NCI-H2227 (cell line): ENCODE measurements at regions not wholly inside any gene's neighbourhood (a gene's known extent, or its start where the extent isn't known, plus 50 kb on each side); places are given as distances from the start of the nearest gene placed in this dataset.

Experiments
- DNase-seq: peaks from one replicate; lab custom pipeline; 2025; ENCODE audit not compliant: unreplicated experiment; lab: John Stamatoyannopoulos, UW

GRCh38 chr4:163582703-163583102 is 88.2 kb downstream of the TMA16 start:
- DNase-seq: no peak

DNA sequence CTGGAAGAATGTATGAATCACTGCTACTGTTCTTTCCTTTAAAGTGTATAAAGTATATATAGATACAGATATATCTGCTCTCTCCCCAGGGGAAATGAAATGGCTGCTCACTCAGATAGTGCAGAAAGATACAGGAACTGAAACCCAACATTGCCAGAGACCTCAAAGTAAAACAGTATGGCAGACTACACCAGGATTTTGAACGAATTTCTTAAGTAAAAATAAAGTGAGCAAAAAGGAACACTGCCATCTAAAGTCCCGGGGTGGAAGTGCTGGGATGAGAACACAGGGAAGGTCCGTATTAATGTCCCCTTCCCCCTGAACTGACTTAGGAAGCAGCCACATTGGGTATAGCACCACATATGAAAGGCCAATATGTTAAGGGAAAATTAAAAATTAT is 93.4 kb downstream of the TMA16 start:
- no peak for DNase-seq

GRCh38 chr4:163588532-163588931 is 94.0 kb downstream of the TMA16 start:
- no peak for DNase-seq

- no peak for DNase-seq
These were observed 95.6 kb downstream of the TMA16 start for GRCh38 chr4:163590103-163590502.

DNA sequence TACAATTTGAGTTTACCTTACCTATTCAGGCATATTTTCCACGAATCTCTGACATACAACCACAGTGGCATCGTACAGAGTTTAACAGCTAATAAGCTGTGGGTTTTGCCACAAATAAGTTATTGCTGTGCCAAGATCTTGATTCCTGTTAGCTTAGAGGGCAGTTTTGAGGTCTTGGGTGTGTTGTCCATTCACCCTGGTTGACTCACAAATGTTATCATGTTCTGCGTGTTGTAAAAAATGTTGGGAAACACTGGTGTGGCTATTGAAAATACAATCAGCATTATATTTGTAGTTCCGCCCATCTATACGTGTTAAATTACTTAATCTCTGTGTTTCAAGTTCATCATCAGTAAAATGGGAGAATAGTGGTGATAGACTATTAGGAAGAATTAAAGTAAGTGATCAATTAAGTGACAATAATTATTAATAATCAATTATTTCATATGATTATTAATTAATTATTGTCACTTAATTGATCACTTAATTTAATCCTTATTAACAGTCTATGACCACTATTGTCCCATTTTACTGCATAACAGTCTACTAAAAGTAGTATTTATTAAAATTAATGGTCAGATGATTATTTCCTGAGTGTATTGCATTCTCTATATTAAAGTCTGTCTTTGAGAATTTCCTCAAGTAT is 96.3 kb downstream of the TMA16 start:
- DNase-seq: no peak

DNA sequence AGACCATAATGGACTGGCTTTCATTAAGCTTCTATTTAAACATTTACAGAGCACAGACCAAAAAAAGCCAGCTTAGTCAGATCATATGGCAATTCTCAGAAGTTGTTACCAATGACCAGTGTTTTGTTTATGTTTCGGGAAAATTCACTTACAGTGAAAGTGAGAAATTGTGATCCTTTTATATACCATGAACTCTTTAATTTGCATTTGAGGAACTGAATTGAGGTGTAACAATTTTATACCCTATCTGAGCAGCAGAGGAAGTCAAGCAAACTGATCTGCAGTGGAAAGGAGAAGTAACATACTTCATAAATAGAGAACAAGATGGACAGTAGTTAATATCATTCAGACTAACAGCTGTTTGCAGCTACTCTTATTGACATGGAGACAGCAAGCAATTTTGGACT is 97.1 kb downstream of the TMA16 start:
- DNase-seq: no peak

GRCh38 chr4:163592212-163592611 is 97.7 kb downstream of the TMA16 start:
- DNase-seq: no peak

DNA sequence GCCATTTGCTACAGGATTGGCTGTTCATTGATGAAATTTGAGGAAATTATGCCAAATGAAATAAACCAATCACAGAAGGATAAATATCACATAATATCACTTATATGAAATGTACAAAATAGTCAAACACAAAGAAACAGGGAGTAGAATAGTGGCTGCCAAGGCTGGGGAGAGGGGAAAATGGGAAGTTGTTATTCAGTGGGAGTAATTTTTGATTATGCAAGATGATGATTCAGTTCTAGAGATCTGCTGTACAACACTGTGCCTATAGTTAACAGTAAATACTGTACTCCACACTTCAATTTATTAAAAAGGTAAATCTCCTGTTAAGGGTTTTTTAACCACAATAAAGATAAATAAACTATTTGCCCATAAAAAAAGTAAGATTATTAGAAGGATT is 101.1 kb downstream of the TMA16 start:
- no peak for DNase-seq

DNA sequence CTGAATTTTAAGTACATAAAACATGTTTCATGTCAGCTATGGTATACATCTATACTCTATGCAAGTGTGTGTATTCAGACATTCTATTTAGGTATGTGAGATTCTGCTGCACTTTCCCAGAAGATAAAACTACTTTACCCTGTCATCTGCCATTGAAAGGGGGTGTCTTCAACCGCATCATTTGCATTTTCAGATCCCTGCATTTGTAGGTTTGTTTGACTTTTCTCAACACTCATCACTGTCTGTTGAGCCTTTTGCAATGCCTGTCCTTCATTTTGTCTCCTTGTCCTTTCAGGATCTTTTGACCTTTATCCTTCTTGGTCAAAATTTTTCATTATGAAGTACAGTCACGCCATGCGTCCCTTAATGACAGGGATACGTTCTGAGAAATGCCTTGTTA is 103.5 kb downstream of the TMA16 start:
- no peak for DNase-seq

- DNase-seq: no peak
These were observed 104.0 kb downstream of the TMA16 start for GRCh38 chr4:163598489-163598888.

- DNase-seq: no peak
These were observed 106.2 kb downstream of the TMA16 start for GRCh38 chr4:163600727-163601126.

DNA sequence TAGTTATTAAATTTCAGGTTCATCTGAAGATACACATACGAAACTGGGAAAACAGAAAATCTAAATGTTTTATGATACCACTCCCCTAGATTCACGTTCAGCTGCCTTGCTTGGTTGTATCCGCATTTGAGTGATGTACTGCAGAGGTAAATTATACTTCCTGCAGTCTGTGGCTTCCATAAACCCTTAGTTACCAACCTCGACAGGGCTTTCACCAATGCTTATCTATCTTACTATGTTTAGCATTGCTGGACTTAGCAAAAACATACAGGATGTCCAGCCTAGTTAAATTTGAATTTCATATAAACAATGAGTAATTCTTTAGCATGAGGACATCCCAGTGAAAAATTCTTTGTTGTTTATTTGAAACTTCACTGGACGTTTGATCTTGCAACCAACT is 108.8 kb downstream of the TMA16 start:
- no peak for DNase-seq

DNA sequence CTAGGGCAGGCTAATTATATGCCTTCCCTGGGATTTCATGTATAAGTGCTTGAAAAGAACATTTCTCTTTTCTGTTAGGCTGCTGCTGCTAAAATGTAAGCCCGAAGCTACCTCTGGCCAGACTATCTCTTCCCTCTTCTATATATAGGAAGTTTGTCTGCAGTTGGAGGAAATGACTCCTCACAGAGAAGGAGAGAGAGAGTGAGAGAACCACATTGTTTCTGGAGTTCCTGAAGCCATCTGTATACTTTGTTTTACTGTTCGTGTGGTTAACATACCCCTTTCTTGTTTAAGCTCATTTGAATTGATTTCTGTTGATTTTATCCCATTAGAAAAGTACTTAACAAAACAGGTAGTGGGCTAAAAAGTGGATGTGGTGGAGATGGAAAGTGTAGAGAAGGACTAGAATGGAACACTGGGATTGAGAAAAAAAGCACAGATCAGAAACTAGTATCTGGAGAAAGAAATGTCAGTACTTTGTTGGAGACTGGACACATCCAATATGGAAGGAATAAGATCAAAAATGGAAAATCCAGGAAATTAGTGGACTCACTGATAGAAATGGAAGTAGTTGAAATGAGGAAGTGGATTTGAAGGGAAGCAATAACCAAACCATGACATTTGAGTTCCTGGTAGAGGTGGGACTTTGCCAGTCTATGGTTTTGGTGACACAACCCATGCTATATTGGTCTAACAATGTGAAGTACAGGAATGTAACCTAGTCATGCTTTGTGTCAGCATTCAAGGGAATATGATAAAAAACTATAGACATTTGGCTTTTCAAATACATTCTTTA is 112.6 kb downstream of the TMA16 start:
- DNase-seq: no peak

GRCh38 chr4:163609019-163609418 is 114.5 kb downstream of the TMA16 start:
- DNase-seq: no peak

DNA sequence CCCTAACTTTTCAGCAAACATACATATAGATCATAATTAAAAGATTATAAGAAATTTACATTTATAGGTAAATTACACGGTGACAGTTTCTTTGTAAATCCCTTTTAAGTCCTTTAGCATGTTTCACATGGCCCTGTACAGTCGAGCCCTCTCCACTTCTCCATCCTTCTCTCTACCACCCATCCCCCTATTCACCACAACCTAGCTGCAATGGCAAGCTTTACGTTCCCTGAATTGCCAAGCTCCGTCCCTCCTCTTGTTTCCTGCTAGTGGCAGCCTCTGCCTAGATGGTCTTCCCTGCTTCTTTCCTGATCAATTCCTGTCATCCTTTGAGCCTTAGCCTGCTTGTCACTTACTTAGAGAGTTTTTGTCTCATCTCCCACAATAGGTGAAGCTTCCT is 116.2 kb downstream of the TMA16 start:
- no peak for DNase-seq

- no peak for DNase-seq
These were observed 116.7 kb downstream of the TMA16 start for GRCh38 chr4:163611182-163611581.

DNA sequence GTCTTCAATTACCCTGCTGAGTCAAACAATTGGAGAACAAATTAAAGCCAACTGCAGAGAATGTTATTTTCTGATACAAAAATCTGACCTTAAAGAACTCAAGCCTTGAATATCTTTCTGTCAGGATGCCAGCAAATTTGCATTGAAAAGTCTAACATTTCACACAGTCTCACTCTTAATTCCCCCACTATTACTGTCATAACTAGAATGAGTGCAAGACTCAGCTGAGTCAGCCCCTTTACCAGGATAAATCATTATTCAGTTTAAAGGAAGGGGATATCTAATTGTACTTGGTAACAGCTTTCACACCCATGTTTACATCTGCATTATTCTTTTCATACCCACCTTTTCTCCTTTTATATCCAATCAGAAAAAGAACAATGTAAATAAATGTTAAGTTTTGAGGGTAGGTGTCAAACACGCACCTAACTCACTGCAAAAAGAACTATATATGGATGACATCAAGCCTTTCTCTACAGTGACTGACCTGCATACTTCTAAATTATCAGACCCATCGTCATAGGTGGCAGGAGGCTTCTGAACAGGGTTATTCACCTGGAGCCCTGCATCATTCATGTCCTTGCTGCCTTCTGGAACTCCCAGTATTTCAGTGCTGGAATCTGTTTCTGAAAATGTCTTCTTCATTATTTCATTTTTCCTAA is 117.4 kb downstream of the TMA16 start:
- no peak for DNase-seq

DNA sequence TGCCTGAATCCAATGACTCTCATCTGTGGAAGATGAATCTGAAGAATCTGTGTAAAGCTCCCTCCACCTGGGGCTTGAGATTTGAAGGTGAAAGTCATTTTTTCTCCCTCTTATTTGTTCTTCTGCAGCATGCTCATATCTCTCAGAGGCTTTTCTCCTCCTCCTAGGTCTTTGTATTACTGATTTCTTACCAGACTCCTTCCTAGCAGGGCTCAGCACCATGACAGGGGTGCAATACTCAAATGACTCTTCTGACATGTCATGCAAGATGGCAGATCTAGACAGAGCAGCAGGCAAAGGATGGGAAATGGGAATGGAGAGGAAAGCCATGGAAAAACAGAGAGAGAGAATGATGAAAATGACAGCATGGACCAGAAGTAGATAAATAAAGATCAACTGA is 118.3 kb downstream of the TMA16 start:
- no peak for DNase-seq

- no peak for DNase-seq
These were observed 118.9 kb downstream of the TMA16 start for GRCh38 chr4:163613383-163613782.

GRCh38 chr4:163614866-163615265 is 120.4 kb downstream of the TMA16 start:
- DNase-seq: no peak

DNA sequence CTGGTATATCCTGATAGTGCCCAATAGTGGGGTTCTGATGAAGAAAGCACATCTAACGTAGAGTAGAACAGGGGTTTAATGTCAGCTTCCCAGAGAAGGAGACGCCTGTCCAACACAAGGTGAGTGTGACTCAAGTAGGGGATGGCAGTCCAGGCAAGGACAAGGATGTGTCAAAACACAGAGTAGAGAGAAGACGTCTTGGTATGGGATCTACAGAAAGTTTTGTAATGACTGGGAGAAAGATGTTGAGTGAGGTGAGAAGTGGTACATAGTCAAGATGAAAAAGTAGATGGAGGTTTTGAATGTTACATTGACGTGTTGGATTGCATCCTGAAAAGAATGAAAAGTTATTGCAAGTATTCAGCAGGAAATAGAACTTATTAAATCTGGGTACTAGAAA is 124.4 kb downstream of the TMA16 start:
- DNase-seq: no peak

- DNase-seq: no peak
These were observed 126.2 kb downstream of the TMA16 start for GRCh38 chr4:163620738-163621137.
